NCI-H69 (cell line): ENCODE measurements at regions not wholly inside any gene's neighbourhood (a gene's known extent, or its start where the extent isn't known, plus 50 kb on each side); places are given as distances from the start of the nearest gene placed in this dataset.
"Not testable (repeated sequence)": the region's sequence is repeated elsewhere in the genome, so short reads cannot be mapped to it uniquely, and the experiment has no call there.

ENCODE experiments used
- DNase-seq: peaks from one replicate; lab custom pipeline; 2025; lab: John Stamatoyannopoulos, UW

GRCh38 chr7:138169441-138169851, 93.2 kb downstream of the AKR1D1 start:
- no peak for DNase-seq

GRCh38 chr7:138170298-138170697, 94.0 kb downstream of the AKR1D1 start:
- no peak for DNase-seq

DNA sequence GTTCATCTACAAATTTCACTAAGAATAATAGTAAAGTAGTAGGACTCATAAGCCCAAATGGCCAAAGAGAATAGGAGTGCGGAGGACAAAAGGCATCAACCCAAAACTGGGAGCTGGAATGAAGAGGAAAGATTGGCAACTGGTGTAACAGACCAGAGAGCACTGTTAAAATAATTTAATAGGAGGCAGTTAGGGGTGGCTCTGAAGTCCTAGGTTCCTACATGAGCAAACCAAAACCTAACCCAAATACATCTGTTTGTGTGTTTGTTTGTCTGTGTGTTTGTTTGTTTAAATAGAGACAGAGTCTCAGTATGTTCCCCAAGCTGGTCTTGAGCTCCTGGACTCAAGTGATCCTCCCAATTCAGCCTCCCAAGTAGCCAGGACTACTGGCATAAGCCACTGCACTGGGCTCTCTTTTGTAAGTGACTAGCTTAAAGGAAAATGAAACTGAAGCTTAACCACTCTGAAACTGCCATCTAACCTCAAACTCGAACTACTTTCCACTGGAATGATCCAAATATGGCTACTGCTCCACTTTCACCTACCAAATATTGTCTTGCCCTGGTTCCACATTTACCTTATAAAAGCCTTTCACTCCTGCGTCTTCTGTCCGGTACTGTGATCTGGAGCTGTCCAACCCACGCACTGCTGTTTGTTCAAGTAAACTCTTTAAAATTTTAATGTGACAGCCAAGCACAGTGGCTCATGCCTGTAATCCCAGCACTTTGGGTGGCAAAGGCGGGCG, 94.9 kb downstream of the AKR1D1 start:
- DNase-seq = no peak

DNA sequence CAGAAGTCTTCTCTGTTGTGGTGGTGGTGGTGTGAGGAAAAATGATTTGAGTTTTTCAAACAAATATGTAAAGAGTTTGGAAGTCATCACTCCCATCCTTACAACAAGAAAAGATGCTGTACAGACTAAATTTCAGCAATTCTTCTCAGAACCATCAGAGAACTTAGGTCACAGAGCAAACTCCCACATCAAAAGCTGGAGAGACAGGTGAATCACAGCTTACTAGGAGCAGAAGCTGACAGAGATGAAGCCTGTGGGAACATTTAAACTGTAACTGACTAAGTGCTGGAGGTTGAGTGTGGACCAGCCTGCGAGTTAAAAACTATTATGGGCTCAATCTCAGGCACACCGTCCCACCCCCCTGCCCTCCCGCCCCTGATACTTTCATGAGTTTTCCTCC, 97.3 kb downstream of the AKR1D1 start:
- DNase-seq = no peak

- no peak for DNase-seq
These were observed 99.8 kb downstream of the AKR1D1 start for GRCh38 chr7:138176060-138176459.

DNA sequence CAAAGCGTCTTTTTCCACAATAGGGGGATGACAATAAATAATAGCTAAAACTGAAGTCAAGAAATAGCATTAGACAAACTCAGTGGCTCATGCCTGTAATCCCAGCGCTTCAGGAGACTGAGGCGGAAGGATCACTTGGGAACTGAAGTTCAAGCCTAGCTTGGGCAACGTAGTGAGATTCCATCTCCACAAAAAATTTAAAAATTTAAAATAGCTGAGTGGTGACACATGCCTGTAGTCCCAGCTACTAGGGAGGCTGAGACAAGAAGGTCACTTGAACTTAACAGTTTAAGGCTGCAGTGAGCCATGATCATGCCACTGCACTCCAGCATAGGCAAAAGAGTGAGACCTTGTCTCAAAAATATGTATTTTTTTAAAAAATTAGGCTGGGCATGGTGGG, 107.9 kb downstream of the AKR1D1 start:
- no peak for DNase-seq

GRCh38 chr7:138185132-138185908, 109.1 kb downstream of the AKR1D1 start:
- no peak for DNase-seq

GRCh38 chr7:138186951-138187351, 110.7 kb downstream of the AKR1D1 start:
- no peak for DNase-seq

DNA sequence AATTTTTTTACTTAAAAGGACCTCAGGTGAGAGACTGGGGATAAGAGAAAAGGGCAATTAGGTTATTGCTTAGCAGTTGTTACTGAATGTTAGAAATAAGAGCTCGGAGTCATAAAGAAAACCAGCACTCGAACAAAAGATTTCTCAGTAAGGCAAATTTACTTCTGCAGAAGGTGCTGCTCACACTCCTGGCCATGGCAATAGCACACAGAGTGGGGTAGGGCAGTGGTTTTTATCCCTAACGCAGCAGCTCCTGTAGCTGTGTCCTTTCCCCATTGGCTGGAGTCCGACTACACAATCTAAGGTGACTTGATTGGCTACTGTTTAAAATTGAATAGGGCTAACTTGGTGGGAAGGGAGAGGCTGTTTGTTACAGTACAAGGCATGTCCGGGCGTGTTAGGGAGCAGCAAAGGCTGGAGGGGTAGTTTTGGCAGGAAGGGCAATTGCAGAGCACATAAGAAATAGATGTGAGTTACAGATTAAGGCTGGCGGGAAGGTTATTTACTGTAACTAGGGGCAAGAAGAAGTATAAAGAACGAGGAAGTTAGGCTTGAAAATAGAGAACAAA, 112.1 kb downstream of the AKR1D1 start:
- no peak for DNase-seq

DNA sequence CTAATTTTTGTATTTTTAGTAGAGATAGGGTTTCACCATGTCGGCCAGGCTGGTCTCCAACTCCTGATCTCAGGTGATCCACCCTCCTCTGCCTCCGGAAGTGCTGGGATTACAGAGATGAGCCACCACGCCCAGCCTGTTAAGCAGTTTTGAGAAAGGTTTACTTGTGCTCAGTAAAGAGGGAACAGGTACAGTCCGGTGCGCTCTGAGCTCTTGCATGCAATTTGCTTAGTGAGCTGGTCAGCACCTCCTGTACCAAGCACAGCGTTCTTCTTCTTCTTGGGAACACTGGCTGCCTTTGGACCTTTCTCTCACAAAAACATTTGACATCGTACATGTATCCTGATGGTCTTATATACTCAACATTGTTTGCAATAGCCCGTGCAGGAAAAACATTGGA, 118.3 kb downstream of the AKR1D1 start:
- DNase-seq = no peak

- no peak for DNase-seq
These were observed 118.9 kb downstream of the AKR1D1 start for GRCh38 chr7:138195151-138195571.

GRCh38 chr7:138196503-138196946, 120.3 kb downstream of the AKR1D1 start:
- DNase-seq = not testable (repeated sequence)

- DNase-seq = no peak
These were observed 121.0 kb downstream of the AKR1D1 start for GRCh38 chr7:138196971-138197896.

GRCh38 chr7:138204285-138204981, 128.2 kb downstream of the AKR1D1 start:
- peak; percentile 20 for DNase-seq

- DNase-seq = no peak
These were observed 128.7 kb downstream of the AKR1D1 start for GRCh38 chr7:138204982-138205298.

GRCh38 chr7:138205614-138206150, 129.4 kb downstream of the AKR1D1 start:
- DNase-seq = no peak

DNA sequence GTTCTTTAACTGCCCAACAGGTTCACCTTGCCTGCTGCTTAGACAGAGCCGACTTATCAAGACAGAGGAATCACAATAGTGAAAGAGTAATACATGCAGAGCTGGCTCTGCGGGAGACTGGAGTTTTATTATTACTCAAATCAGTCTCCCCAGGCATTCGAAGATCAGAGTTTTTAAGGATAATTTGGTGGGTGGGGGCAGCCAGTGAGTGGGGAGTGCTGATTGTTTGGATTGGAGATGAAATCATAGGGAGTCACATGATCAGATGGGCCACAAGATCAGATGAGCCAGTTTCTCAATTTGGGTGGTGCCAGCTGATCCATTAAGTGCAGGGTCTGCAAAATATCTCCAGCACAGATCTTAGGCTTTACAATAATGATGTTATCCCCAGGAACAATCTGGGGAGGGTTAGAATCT, 131.3 kb downstream of the AKR1D1 start:
- no peak for DNase-seq

GRCh38 chr7:138208142-138208570, 131.9 kb downstream of the AKR1D1 start:
- no peak for DNase-seq

- no peak for DNase-seq
These were observed 132.6 kb downstream of the AKR1D1 start for GRCh38 chr7:138208864-138209263.

- no peak for DNase-seq
These were observed 136.1 kb downstream of the AKR1D1 start for GRCh38 chr7:138212314-138212713.

- DNase-seq = no peak
These were observed 138.7 kb downstream of the AKR1D1 start for GRCh38 chr7:138214926-138215325.
